NT2/D1 (cell line): ENCODE measurements at regions not wholly inside any gene's neighbourhood (a gene's known extent, or its start where the extent isn't known, plus 50 kb on each side); places are given as distances from the start of the nearest gene placed in this dataset.
"Not testable (repeated sequence)": the region's sequence is repeated elsewhere in the genome, so short reads cannot be mapped to it uniquely, and the experiment has no call there.

Source experiments
- DNase-seq: peaks from one replicate; pipeline ENCODE4 v3.0.0-alpha.2; 2011; ENCODE audit warnings: low read depth, low spot score
- H3K27me3 ChIP-seq: 2 replicates; pipeline ENCODE4 v1.6.0; 2011; ENCODE audit warnings: mild to moderate bottlenecking; ENCODE audit not compliant: insufficient read length, insufficient read depth
- H3K36me3 ChIP-seq: 2 replicates; pipeline ENCODE4 v1.6.1; 2011; ENCODE audit warnings: mild to moderate bottlenecking, low read length, mixed read lengths; ENCODE audit not compliant: insufficient read depth, insufficient read length
- H3K4me1 ChIP-seq: 2 replicates; pipeline ENCODE4 v1.5.1; 2011; ENCODE audit not compliant: insufficient read depth, insufficient read length
- H3K4me3 ChIP-seq: 2 replicates; pipeline ENCODE4 v1.5.1; 2011; ENCODE audit warnings: low read depth; ENCODE audit not compliant: insufficient read length
- H3K9ac ChIP-seq: 2 replicates; pipeline ENCODE4 v1.6.0; 2011; ENCODE audit warnings: low read depth; ENCODE audit not compliant: insufficient read length
- H3K9me3 ChIP-seq: 2 replicates; pipeline ENCODE4 v1.5.1; 2011; ENCODE audit warnings: mild to moderate bottlenecking, low read length; ENCODE audit not compliant: insufficient read depth
- SUZ12 ChIP-seq: IDR thresholded peaks from 2 replicates; pipeline ENCODE4 v1.6.1; 2011; ENCODE audit not compliant: insufficient read length, insufficient read depth; ENCODE audit errors: extremely low read depth
- YY1 ChIP-seq: IDR thresholded peaks from 2 replicates; pipeline ENCODE4 v1.6.1; 2011; ENCODE audit not compliant: insufficient read length, insufficient read depth
- ZNF274 ChIP-seq: IDR thresholded peaks from 2 replicates; pipeline ENCODE4 v1.6.1; 2011; ENCODE audit warnings: mild to moderate bottlenecking, low read depth, low read length

- Histone ChIP-seq H3K4me3 (no peak overlapping the region), H3K9ac (no peak overlapping the region), H3K27me3 (no peaks in the 10 kb centered on the region), H3K36me3 (no peaks in the 10 kb centered on the region), H3K4me1 (no peaks in the 10 kb centered on the region), H3K9me3 (peaks cover 6% of the 10 kb centered on the region; the same call in 1 of the 2 replicates)
- TF ChIP-seq SUZ12 (no peak), ZNF274 (no peak), YY1 (no peak)
- no peak for DNase-seq
Measured at GRCh38 chr6:168189200-168190013, 110.4 kb upstream of the FRMD1 start.

- no peak for DNase-seq
- no peak overlapping the region for H3K9ac ChIP-seq
- H3K36me3 ChIP-seq = no peaks in the 10 kb centered on the region
- peaks cover 6% of the 10 kb centered on the region; the same call in 1 of the 2 replicates for H3K9me3 ChIP-seq
- no peak for TF ChIP-seq ZNF274
- no peak for TF ChIP-seq SUZ12
- no peak for TF ChIP-seq YY1
- no peaks in the 10 kb centered on the region for H3K4me1 ChIP-seq
- no peaks in the 10 kb centered on the region for H3K27me3 ChIP-seq
- H3K4me3 ChIP-seq = no peak overlapping the region
Measured at GRCh38 chr6:168188369-168189199, 109.6 kb upstream of the FRMD1 start.

- Histone ChIP-seq H3K27me3 (no peaks in the 10 kb centered on the region), H3K9me3 (peaks cover 6% of the 10 kb centered on the region; the same call in 1 of the 2 replicates), H3K4me1 (peaks cover 3% of the 10 kb centered on the region), H3K9ac (no peak overlapping the region), H3K4me3 (no peak overlapping the region), H3K36me3 (no peaks in the 10 kb centered on the region)
- TF ChIP-seq ZNF274 = no peak
- no peak for TF ChIP-seq SUZ12
- TF ChIP-seq YY1 = no peak
- DNase-seq = no peak
Measured at GRCh38 chr6:168186438-168186837, 107.4 kb upstream of the FRMD1 start.

- not testable (repeated sequence) for H3K4me1 ChIP-seq, H3K4me3 ChIP-seq, H3K9ac ChIP-seq, H3K36me3 ChIP-seq, H3K9me3 ChIP-seq, DNase-seq, H3K27me3 ChIP-seq
Measured at GRCh38 chr6:168186018-168186417, 107.0 kb upstream of the FRMD1 start.

- no peak overlapping the region for H3K9ac ChIP-seq
- H3K27me3 ChIP-seq = no peaks in the 10 kb centered on the region
- H3K4me1 ChIP-seq = peaks cover 9% of the 10 kb centered on the region
- peaks cover 6% of the 10 kb centered on the region; the same call in 1 of the 2 replicates for H3K9me3 ChIP-seq
- DNase-seq = no peak
- TF ChIP-seq SUZ12 (no peak), YY1 (no peak), ZNF274 (no peak)
- no peak overlapping the region for H3K4me3 ChIP-seq
- H3K36me3 ChIP-seq = no peaks in the 10 kb centered on the region
Measured at GRCh38 chr6:168184701-168185100, 105.7 kb upstream of the FRMD1 start.

- H3K4me1 ChIP-seq = peaks cover 9% of the 10 kb centered on the region
- no peak overlapping the region for H3K9ac ChIP-seq
- DNase-seq = no peak
- TF ChIP-seq YY1 = no peak
- no peak for TF ChIP-seq SUZ12
- no peak for TF ChIP-seq ZNF274
- H3K27me3 ChIP-seq = no peaks in the 10 kb centered on the region
- H3K36me3 ChIP-seq = no peaks in the 10 kb centered on the region
- peaks cover 6% of the 10 kb centered on the region; the same call in 1 of the 2 replicates for H3K9me3 ChIP-seq
- no peak overlapping the region for H3K4me3 ChIP-seq
Measured at GRCh38 chr6:168183613-168183970, 104.6 kb upstream of the FRMD1 start.

GRCh38 chr6:168182908-168183612, 104.0 kb upstream of the FRMD1 start:
- H3K4me1 ChIP-seq = peaks cover 9% of the 10 kb centered on the region
- no peak for TF ChIP-seq SUZ12
- TF ChIP-seq ZNF274 = no peak
- no peak for TF ChIP-seq YY1
- H3K9ac ChIP-seq = no peak overlapping the region
- no peaks in the 10 kb centered on the region for H3K27me3 ChIP-seq
- peaks cover 6% of the 10 kb centered on the region; the same call in 1 of the 2 replicates for H3K9me3 ChIP-seq
- H3K36me3 ChIP-seq = no peaks in the 10 kb centered on the region
- no peak overlapping the region for H3K4me3 ChIP-seq
- no peak for DNase-seq
